ENCODE measurements at regions not wholly inside any gene's neighbourhood (a gene's known extent, or its start where the extent isn't known, plus 50 kb on each side); places are given as distances from the start of the nearest gene placed in this dataset.

DNA sequence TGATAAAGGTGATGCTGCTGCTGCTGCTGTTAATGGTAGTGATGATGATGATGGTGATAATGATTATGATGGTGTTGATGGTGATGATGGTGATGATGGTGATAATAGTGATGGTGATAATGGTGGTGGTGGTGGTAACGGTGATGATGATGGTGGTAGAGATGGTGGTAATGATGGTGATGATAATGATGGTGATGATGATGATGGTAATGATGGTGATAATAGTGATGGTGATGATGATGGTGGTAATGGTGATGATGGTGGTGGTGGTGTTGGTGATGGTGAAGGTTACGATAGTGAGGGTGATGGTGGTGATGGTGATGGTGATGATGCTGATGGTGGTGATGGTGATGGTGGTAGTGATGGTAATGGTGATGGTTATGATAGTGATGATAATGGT is 132.3 kb downstream of the TFAP2C start:
- TF ChIP-seq EZH2phosphoT487 (IDR thresholded peaks at IDR 0.05; ENCODE audit: borderline replicate concordance, low read length) = no peak
- TF ChIP-seq, protein P1, sequence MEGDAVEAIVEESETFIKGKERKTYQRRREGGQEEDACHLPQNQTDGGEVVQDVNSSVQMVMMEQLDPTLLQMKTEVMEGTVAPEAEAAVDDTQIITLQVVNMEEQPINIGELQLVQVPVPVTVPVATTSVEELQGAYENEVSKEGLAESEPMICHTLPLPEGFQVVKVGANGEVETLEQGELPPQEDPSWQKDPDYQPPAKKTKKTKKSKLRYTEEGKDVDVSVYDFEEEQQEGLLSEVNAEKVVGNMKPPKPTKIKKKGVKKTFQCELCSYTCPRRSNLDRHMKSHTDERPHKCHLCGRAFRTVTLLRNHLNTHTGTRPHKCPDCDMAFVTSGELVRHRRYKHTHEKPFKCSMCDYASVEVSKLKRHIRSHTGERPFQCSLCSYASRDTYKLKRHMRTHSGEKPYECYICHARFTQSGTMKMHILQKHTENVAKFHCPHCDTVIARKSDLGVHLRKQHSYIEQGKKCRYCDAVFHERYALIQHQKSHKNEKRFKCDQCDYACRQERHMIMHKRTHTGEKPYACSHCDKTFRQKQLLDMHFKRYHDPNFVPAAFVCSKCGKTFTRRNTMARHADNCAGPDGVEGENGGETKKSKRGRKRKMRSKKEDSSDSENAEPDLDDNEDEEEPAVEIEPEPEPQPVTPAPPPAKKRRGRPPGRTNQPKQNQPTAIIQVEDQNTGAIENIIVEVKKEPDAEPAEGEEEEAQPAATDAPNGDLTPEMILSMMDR (IDR thresholded peaks at IDR 0.05; ENCODE audit: low read depth, low read length, poor library complexity, severe bottlenecking) = no peak
- H3K4me1 ChIP-seq (ENCODE audit: control insufficient read depth, low read length) = no peaks in the 10 kb centered on the region
- no peaks in the 10 kb centered on the region for H3F3A ChIP-seq (ENCODE audit: control insufficient read depth, insufficient read depth)
- no peak overlapping the region for H3K4me3 ChIP-seq (ENCODE audit: low read length)
- no peak overlapping the region for H3K4me2 ChIP-seq (ENCODE audit: low read length)
- H3K27me3 ChIP-seq (ENCODE audit: control insufficient read depth, low read length) = no peaks in the 10 kb centered on the region
- no peaks in the 10 kb centered on the region; the same call in 1 of the 2 replicates for H3K9me2 ChIP-seq (replicated peaks; ENCODE audit: control insufficient read depth, low read length)
- no peak overlapping the region for H3K27ac ChIP-seq (ENCODE audit: low read depth, low read length)
- H3K79me2 ChIP-seq (ENCODE audit: control insufficient read depth, low read length) = no peaks in the 10 kb centered on the region
- H3K36me3 ChIP-seq (ENCODE audit: control insufficient read depth, low read length) = no peaks in the 10 kb centered on the region
- H4K20me1 ChIP-seq (ENCODE audit: control insufficient read depth, insufficient read depth, low read depth, low read length) = no peaks in the 10 kb centered on the region
- H3K9me3 ChIP-seq (ENCODE audit: control insufficient read depth, insufficient read depth, low read length) = no peaks in the 10 kb centered on the region

DNA sequence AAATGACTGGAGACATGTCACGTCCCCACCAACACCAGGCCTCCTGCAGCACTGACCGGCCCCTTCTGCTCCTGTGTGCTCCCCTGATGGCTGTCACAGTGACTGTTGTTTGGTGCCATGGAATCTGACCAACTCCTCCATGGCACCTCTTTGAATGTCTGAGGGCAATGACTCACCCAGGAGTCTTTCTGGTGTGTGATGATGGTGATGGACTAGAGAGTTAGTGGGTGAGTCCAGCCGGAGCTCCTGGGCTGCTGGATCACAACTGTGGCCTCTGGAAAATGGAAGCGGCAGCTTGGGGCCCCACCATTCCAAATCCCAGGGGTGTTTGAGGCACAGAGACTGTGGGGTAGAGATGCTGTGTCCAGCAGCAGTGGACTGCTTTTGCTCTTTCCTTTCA is 133.3 kb downstream of the TFAP2C start:
- H3K4me1 ChIP-seq (ENCODE audit: control insufficient read depth, low read length) = no peaks in the 10 kb centered on the region
- no peaks in the 10 kb centered on the region for H3K27me3 ChIP-seq (ENCODE audit: control insufficient read depth, low read length)
- H3K9me3 ChIP-seq (ENCODE audit: control insufficient read depth, insufficient read depth, low read length) = no peaks in the 10 kb centered on the region
- TF ChIP-seq EZH2phosphoT487 (IDR thresholded peaks at IDR 0.05; ENCODE audit: borderline replicate concordance, low read length) = no peak
- TF ChIP-seq, protein P1 (IDR thresholded peaks at IDR 0.05; ENCODE audit: low read depth, low read length, poor library complexity, severe bottlenecking) = no peak
- H3F3A ChIP-seq (ENCODE audit: control insufficient read depth, insufficient read depth) = no peaks in the 10 kb centered on the region
- no peaks in the 10 kb centered on the region for H3K36me3 ChIP-seq (ENCODE audit: control insufficient read depth, low read length)
- no peaks in the 10 kb centered on the region for H4K20me1 ChIP-seq (ENCODE audit: control insufficient read depth, insufficient read depth, low read depth, low read length)
- no peak overlapping the region for H3K4me2 ChIP-seq (ENCODE audit: low read length)
- H3K79me2 ChIP-seq (ENCODE audit: control insufficient read depth, low read length) = no peaks in the 10 kb centered on the region
- H3K27ac ChIP-seq (ENCODE audit: low read depth, low read length) = no peak overlapping the region
- H3K4me3 ChIP-seq (ENCODE audit: low read length) = no peak overlapping the region
- no peaks in the 10 kb centered on the region for H3K9me2 ChIP-seq (replicated peaks; ENCODE audit: control insufficient read depth, low read length)

DNA sequence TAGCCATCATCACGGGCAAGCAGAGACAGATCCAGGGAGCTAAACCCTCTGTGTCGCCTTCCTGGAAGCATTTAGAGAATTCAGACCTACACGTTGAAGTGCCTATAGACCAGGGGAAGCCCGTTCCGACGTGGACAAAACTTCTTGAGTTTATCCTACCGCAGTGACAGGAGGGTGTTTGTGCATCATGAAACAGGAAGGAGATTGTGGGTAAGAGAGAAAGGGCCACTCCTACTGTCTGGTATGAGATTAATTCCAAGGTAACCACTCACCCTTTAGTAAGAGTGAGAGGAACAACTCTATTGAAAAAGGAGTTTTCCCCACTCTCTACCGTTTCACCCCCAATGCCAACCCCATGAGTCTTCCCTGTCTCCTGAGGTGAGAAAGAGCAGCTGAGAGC is 133.7 kb downstream of the TFAP2C start:
- TF ChIP-seq EZH2phosphoT487 (IDR thresholded peaks at IDR 0.05; ENCODE audit: borderline replicate concordance, low read length) = no peak
- TF ChIP-seq, protein P1 (IDR thresholded peaks at IDR 0.05; ENCODE audit: low read depth, low read length, poor library complexity, severe bottlenecking) = no peak
- Histone ChIP-seq H3K27me3 (ENCODE audit: control insufficient read depth, low read length) (no peaks in the 10 kb centered on the region), H3F3A (ENCODE audit: control insufficient read depth, insufficient read depth) (no peaks in the 10 kb centered on the region), H3K27ac (ENCODE audit: low read depth, low read length) (no peak overlapping the region), H3K79me2 (ENCODE audit: control insufficient read depth, low read length) (no peaks in the 10 kb centered on the region), H3K4me3 (ENCODE audit: low read length) (no peak overlapping the region), H3K9me2 (replicated peaks; ENCODE audit: control insufficient read depth, low read length) (no peaks in the 10 kb centered on the region), H4K20me1 (ENCODE audit: control insufficient read depth, insufficient read depth, low read depth, low read length) (no peaks in the 10 kb centered on the region), H3K4me1 (ENCODE audit: control insufficient read depth, low read length) (no peaks in the 10 kb centered on the region), H3K4me2 (ENCODE audit: low read length) (no peak overlapping the region), H3K36me3 (ENCODE audit: control insufficient read depth, low read length) (no peaks in the 10 kb centered on the region), H3K9me3 (ENCODE audit: control insufficient read depth, insufficient read depth, low read length) (no peaks in the 10 kb centered on the region)

DNA sequence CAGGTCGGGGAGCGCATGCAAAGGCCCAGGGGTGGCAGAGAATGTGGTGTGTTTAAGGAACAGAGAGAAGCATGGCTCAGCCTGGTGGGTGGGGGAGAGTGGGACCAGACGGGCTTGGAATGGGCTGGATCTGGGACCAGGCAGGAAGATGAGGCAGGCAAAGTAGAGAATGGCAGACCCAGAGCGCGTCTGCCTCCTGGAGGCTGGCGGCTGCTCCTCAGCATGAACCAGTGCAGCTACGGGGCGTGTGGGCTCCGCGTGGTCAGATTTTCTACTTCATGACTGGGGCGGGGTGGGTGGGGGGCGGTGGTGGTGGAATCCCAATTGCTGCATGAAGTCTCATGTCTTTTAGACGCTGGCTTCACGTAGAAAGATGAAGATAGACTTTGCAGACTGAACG is 135.6 kb downstream of the TFAP2C start:
- Histone ChIP-seq H3F3A (ENCODE audit: control insufficient read depth, insufficient read depth) (no peaks in the 10 kb centered on the region), H3K27ac (ENCODE audit: low read depth, low read length) (no peak overlapping the region), H3K27me3 (ENCODE audit: control insufficient read depth, low read length) (no peaks in the 10 kb centered on the region), H3K4me3 (ENCODE audit: low read length) (no peak overlapping the region), H3K79me2 (ENCODE audit: control insufficient read depth, low read length) (no peaks in the 10 kb centered on the region), H3K4me1 (ENCODE audit: control insufficient read depth, low read length) (no peaks in the 10 kb centered on the region), H3K4me2 (ENCODE audit: low read length) (no peak overlapping the region), H3K36me3 (ENCODE audit: control insufficient read depth, low read length) (no peaks in the 10 kb centered on the region), H3K9me3 (ENCODE audit: control insufficient read depth, insufficient read depth, low read length) (no peaks in the 10 kb centered on the region), H3K9me2 (replicated peaks; ENCODE audit: control insufficient read depth, low read length) (no peaks in the 10 kb centered on the region), H4K20me1 (ENCODE audit: control insufficient read depth, insufficient read depth, low read depth, low read length) (no peaks in the 10 kb centered on the region)
- TF ChIP-seq, protein P1 (IDR thresholded peaks at IDR 0.05; ENCODE audit: low read depth, low read length, poor library complexity, severe bottlenecking) = no peak
- no peak for TF ChIP-seq EZH2phosphoT487 (IDR thresholded peaks at IDR 0.05; ENCODE audit: borderline replicate concordance, low read length)
